Neural cell (in vitro differentiated cells): ENCODE measurements at regions not wholly inside any gene's neighbourhood (a gene's known extent, or its start where the extent isn't known, plus 50 kb on each side); places are given as distances from the start of the nearest gene placed in this dataset.

ENCODE experiments used
- CTCF ChIP-seq: fragments of 450-650 bp; IDR thresholded peaks from 2 replicates; pipeline ENCODE4 v1.5.1; 2014; ENCODE audit warnings: antibody characterized with exemption, mild to moderate bottlenecking, moderate library complexity; ENCODE audit not compliant: poor library complexity, severe bottlenecking
- EZH2 ChIP-seq: fragments of 200-600, 300-800 bp; shearing (Covaris generic), sonication (generic); IDR thresholded peaks from 2 replicates; pipeline ENCODE4 v1.6.1; 2014; ENCODE audit warnings: antibody characterized with exemption, low read length, borderline replicate concordance, mild to moderate bottlenecking; ENCODE audit not compliant: insufficient read depth, poor library complexity, severe bottlenecking
- POLR2AphosphoS5 ChIP-seq: IDR thresholded peaks from 2 replicates; pipeline ENCODE4 v1.6.1; 2012

DNA sequence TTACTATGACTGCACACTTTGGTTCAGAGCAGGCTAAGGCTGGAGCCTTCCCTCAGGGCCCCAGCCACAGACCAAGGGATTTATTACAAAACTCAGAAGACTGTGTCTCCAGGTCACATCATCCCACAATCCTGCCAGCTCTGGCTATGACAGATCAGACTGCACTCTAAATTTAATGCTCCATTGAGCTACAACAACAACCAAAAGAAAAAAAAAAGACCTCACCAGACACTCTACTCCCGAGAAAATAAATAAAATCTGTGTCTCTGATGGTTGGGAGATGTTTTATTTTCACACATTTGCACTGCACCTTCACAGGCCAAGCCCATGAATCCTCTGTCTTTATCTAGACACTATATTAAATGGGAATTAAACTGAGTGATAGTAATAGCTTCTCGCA is 50.8 kb upstream of the CTNNB1 start:
- TF ChIP-seq POLR2AphosphoS5: no peak
- no peak for TF ChIP-seq CTCF
- no peak for TF ChIP-seq EZH2
